Stimulated activated CD8-positive, alpha-beta memory T cell treated with anti-CD3 and anti-CD28 coated beads, Interleukin-7, amount 100 ng/mL, for 48 hours (primary cell): ENCODE measurements at regions not wholly inside any gene's neighbourhood (a gene's known extent, or its start where the extent isn't known, plus 50 kb on each side); places are given as distances from the start of the nearest gene placed in this dataset.

ENCODE experiments used
- DNase-seq, 2 donors: peaks; one replicate each; pipeline ENCODE4 v3.0.0-alpha.2; 2020; ENCODE audit warnings: low read depth in 1 of 2; ENCODE audit errors: extremely low read depth in 1 of 2

DNA sequence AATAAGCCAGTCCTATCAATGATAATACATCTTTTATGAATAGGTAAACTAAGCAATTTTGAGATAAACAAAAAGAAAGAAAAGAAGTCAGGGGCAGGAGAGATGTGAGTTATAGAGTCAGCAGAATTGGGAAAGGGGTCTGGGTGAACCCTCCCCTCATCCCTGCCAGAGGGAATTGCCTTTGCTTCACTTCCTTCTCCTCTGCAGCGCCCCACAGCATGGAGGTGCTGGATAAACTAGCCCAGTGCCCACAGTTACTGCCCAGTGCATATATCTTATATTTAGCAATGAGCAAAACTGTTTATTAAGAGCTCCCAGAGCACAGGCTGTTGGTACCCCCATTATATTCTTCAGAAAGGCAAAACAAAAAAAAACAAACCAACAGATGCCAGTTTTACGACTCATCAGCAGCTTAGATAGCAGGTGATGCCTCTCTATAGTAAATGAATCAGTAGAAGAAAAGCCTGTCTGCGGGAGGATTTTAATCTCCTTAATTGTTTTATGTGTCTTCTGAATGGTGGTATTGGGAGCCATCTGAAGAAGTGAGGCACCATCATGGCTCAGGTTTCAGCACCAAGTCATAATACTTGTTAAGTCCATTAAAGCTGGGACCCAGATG is 419.2 kb downstream of the EPM2A start:
- DNase-seq, result no peak

DNA sequence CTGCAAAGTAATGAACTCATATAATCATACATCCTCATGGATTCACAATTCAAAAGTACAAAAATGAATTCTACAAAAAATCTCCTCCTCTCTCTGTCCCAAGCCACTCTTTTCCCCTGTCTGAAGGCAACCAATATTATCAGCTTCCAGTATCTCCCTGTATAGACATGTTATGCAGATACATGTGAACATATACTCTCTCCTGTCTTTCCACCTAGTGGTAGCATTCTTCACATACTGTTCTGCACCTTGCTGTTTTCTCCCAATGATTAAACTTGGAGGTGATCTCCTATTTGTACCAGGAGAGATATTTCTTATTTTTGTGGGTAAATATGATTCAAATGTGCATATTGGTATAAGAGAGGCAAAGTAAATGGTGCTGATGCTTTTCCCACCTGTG is 416.4 kb downstream of the EPM2A start:
- no peak for DNase-seq

DNA sequence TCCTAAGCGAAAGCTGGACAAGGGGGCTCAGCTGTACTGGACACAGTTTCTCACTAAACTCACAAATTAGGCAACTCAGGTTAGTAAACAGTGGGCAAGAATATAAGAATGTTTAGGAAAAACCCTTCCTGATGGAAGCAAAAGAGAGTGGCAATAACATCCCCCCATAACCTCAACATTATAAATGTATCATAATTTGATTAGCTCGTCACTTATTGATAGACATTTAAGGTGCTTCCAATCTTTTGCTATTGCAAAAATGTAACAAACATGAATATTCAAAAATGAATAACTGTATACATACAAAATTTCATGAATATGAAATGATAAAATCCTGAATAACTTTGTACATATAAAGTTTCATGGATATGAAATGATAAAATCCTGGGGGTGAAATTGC is 415.7 kb downstream of the EPM2A start:
- DNase-seq, result no peak

- no peak for DNase-seq
Observed at GRCh38 chr6:145323646-145324045, 411.7 kb downstream of the EPM2A start.

DNA sequence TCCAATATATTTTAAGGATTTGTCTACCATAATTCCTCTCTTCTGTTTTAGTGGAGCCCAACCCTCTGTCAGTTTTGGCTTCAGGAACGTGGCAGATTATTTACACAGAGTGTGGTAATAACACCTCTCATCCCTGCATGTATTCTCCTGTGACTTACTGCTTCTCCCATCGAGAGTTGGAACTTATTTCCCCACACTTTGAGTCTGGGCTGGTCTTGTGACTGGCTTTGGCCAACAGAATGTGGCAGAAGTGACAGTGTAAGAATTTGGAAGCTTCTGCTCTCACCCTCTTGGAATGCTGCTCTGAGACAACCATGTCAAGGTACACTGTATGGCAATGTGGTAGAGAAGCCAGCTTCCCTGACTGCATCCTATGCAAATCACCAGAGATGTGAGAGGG is 407.7 kb downstream of the EPM2A start:
- DNase-seq, result no peak

DNA sequence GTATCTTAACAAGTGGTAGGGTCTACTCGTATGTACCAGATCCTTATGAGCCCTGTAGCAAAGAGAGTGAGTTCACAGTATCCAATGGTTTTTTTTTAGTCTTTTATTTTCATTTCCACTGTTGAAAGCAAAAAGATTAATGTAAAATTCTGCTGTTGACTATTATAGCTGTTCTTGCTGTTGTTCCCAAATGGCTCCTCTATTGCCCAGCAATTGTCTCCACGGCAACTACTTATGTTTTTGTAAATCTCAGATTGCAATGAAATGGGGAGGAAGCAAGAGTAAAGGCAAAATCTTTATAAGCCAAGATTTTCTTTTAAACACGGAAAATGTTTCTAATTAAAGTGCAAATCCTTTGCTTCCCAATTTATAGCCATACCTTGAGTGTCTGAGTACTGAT is 406.1 kb downstream of the EPM2A start:
- DNase-seq, result no peak

DNA sequence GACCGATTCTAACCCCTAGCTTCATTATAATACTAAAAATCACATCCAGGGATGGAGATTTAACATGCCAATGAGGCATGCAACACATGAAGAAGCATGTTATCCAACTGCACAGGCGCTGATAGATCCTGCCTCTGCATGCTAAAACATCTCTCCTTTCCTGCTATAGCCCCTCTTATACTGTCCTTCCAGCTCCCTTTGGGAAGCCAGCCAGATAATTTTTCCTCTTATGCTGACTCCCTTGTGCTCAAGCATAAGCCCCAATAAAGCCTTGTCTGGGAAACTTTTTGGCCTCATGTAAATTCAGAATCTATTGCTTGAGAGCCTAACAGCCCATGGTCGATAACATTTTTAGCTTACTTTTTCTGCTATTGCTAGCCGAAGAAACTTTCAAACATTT is 404.3 kb downstream of the EPM2A start:
- no peak for DNase-seq

GRCh38 chr6:145332011-145332410 is 403.3 kb downstream of the EPM2A start:
- DNase-seq, result no peak

GRCh38 chr6:145336119-145336518 is 399.2 kb downstream of the EPM2A start:
- no peak for DNase-seq

GRCh38 chr6:145339089-145339488 is 396.2 kb downstream of the EPM2A start:
- no peak for DNase-seq

DNA sequence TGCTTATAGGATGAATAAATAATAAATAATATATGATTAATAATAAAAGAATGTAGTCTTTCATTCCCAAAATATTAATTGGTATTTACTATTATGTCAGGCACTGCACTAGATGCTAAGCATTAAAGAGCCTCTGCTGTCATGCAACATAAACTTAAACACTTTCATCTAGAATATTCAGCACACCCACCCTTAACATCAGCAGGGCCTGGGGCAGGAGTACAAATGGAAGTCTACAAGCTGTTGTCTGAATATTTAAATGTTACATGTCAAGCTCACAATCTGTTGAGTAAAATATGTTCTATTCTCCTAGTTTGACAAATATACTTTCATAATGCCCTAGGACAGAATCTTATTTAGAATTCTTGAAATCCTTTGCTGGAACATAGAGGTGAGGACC is 395.1 kb downstream of the EPM2A start:
- DNase-seq, result no peak

DNA sequence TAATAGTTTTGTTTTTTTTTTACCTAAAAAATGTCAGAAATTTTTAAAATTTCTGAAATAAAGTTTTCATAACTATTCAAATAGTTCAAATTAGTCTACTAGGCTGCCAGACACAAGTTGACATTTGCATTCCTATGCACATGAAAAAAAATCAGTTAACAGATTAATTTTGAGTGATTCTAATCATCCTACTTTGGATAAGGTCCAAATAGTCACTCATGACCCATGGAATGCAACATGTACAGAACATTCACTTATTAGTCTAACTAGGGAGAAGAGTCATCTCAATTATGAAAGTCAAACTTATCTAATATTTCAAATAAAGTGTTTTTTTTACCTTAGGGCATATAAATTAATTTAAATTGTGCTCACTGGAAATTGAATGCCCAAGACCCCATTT is 390.2 kb downstream of the EPM2A start:
- no peak for DNase-seq

- no peak for DNase-seq
Observed at GRCh38 chr6:145347216-145347615, 388.1 kb downstream of the EPM2A start.

GRCh38 chr6:145349950-145350510 is 385.3 kb downstream of the EPM2A start:
- no peak for DNase-seq

GRCh38 chr6:145350928-145351327 is 384.4 kb downstream of the EPM2A start:
- no peak for DNase-seq

- DNase-seq, result no peak
Observed at GRCh38 chr6:145352382-145353080, 382.8 kb downstream of the EPM2A start.

DNA sequence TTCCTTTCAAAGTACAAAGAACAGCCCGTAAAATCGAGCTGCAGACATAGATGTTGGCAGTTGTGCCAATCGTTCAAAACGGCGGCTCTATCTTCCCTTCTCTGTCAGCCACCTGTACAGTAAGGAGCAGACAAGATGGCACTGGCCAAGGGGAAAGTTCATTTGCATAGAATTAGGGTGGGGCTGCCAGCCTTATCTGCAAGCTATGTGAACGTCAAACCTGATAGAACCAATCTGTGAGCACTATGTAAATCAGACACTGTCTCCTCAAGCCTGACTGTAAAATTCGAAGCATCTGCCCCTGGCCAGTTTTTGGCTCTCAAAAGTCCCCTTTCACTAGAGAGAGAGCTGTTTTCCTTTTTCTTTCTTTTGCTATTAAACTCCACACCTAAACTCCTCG is 374.5 kb downstream of the EPM2A start:
- DNase-seq, result no peak

GRCh38 chr6:145367149-145367548 is 368.2 kb downstream of the EPM2A start:
- DNase-seq, result no peak

DNA sequence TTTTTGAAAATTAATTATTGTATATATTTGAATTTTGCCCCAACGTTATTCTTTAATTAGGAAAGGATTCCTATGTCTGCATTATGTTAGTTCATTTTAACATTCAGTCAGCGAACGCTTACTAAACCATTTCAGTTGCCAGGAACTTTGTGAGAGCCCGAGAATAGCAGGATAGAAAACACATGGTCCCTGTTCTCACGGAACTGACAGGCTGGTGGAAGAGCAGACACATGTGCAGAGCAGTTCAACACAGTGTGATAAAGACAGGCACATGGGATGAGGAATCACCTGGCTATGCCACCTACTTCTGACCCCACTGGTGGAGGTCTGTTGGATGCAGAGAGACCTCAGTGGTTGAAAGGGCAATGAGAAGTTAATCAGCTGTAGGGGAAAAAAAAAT is 367.2 kb downstream of the EPM2A start:
- no peak for DNase-seq

- no peak for DNase-seq
Observed at GRCh38 chr6:145370559-145370958, 364.8 kb downstream of the EPM2A start.

GRCh38 chr6:145372671-145373151 is 362.6 kb downstream of the EPM2A start:
- no peak for DNase-seq

DNA sequence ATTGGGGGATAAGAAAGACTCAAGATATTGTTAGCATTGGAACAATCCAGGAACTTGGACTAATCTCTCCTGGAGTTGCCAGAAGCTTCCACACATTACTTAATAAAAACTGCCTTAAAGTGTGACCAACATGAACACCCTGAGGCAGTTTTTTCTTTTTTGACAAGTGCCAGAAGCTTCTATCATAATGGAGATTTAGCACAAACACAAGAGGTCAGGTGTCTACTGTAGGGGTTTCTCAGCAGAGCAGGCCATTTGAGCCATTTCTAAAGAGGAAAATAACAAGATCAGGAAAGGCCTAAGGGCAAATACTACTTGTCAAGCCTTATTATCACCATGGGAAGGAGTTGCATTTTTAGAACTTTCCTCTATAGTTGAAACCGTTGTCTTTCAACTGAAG is 361.5 kb downstream of the EPM2A start:
- DNase-seq, result no peak
